HCT116 (cell line): ENCODE measurements at regions not wholly inside any gene's neighbourhood (a gene's known extent, or its start where the extent isn't known, plus 50 kb on each side); places are given as distances from the start of the nearest gene placed in this dataset.

Experiments used
- ATAC-seq: fragments of 200-7000 bp; cut with Tn5 transposase; 2 replicates; pipeline ENCODE4 v1.9.1; 2020; ENCODE audit warnings: mild to moderate bottlenecking, moderate library complexity
- BruUV-seq: library from RNA; stranded (reverse); fragments of 400-500 nt; replicated peaks from 2 replicates; lab custom pipeline; 2021; lab: Mats Ljungman, UMichigan
- CTCF ChIA-PET: fragments of 300-600 bp; sonication (Branson Sonifier 250); formaldehyde crosslinking; loops from one replicate; lab custom pipeline; 2021; ENCODE audit warnings: antibody characterized with exemption; lab: Charles Lee
- POLR2A ChIA-PET: fragments of 300-600, 350-600 bp; sonication (Branson Sonifier 250); formaldehyde crosslinking; loops from one replicate; lab custom pipeline; 2021; ENCODE audit warnings: antibody characterized with exemption; lab: Charles Lee
- RAD21 ChIA-PET, 2 experiments: fragments of 300-600 bp; sonication (Branson Sonifier 250); formaldehyde crosslinking; loops; one replicate each; lab custom pipeline; 2023; ENCODE audit warnings: low total read pairs in 2 of 2; ENCODE audit not compliant: uncharacterized antibody in 2 of 2, unreplicated experiment in 2 of 2, low non-redundant PET in 1 of 2; lab: Charles Lee
- DNase-seq: peaks from one replicate; pipeline ENCODE4 v3.0.0-alpha.2; 2010; ENCODE audit warnings: low read depth, low spot score
- H2AFZ ChIP-seq: fragments of 200-600 bp; shearing (Covaris generic), sonication (generic); 2 replicates; pipeline ENCODE4 v1.6.1; 2017; ENCODE audit warnings: low read depth, mixed run types, mixed read lengths, antibody characterized with exemption, low read length; ENCODE audit not compliant: poor library complexity, severe bottlenecking
- H3K27ac ChIP-seq: 2 replicates; pipeline ENCODE4 v1.5.1; 2012; ENCODE audit warnings: low read depth, low read length
- H3K27me3 ChIP-seq: fragments of 200-600 bp; sonication (generic); 2 replicates; pipeline ENCODE4 v1.6.1; 2016; ENCODE audit warnings: mixed run types, low read length, mixed read lengths; ENCODE audit not compliant: insufficient read depth
- H3K36me3 ChIP-seq, 2 experiments: fragments of 200-500 bp in 1 of 2; fragments of 200-600 bp in 1 of 2; sonication (Bioruptor generic) in 1 of 2; sonication (generic) in 1 of 2; 2 replicates each; pipeline versions ENCODE4 v1.5.1 to v1.6.1; 2014 to 2016; ENCODE audit warnings: low read length in 2 of 2, inconsistent platforms in 1 of 2, mixed read lengths in 1 of 2, mixed run types in 1 of 2; ENCODE audit not compliant: insufficient read depth in 2 of 2, control insufficient read depth in 1 of 2
- H3K4me1 ChIP-seq, 2 experiments: fragments of 200-600 bp in 1 of 2; sonication (generic) in 1 of 2; 2 replicates each; pipeline versions ENCODE4 v1.5.1 to v1.6.1; 2012 to 2017; ENCODE audit warnings: low read length in 2 of 2, inconsistent platforms in 1 of 2, mild to moderate bottlenecking in 1 of 2, mixed read lengths in 1 of 2, mixed run types in 1 of 2, moderate library complexity in 1 of 2; ENCODE audit not compliant: insufficient read depth in 2 of 2, control insufficient read depth in 1 of 2
- H3K4me2 ChIP-seq: fragments of 200-600 bp; sonication (generic); 2 replicates; pipeline ENCODE4 v1.6.1; 2017; ENCODE audit warnings: mixed run types, low read length, mixed read lengths
- H3K4me3 ChIP-seq, 2 experiments: fragments of 200-600 bp in 1 of 2; sonication (generic) in 1 of 2; replicated peaks in 1 of 2; 2 replicates each; pipeline ENCODE4 v1.5.1; 2011 to 2016; ENCODE audit warnings: low read length in 2 of 2, control low read depth in 1 of 2, low read depth in 1 of 2, mild to moderate bottlenecking in 1 of 2, mixed read lengths in 1 of 2, mixed run types in 1 of 2
- H3K79me2 ChIP-seq: fragments of 200-600 bp; sonication (generic); 2 replicates; pipeline ENCODE4 v1.6.1; 2017; ENCODE audit warnings: mild to moderate bottlenecking, mixed run types, low read length, moderate library complexity, mixed read lengths; ENCODE audit not compliant: insufficient read depth
- H3K9ac ChIP-seq: fragments of 200-600 bp; sonication (generic); 2 replicates; pipeline ENCODE4 v1.6.1; 2016; ENCODE audit warnings: low read length, mixed read lengths
- H3K9me2 ChIP-seq: fragments of 200-600 bp; sonication (generic), shearing (Covaris generic); 2 replicates; pipeline ENCODE4 v1.6.1; 2017; ENCODE audit warnings: mixed run types, mild to moderate bottlenecking, moderate library complexity; ENCODE audit not compliant: insufficient read depth
- H3K9me3 ChIP-seq, 2 experiments: fragments of 200-500 bp in 1 of 2; fragments of 200-600 bp in 1 of 2; sonication (Bioruptor generic) in 1 of 2; sonication (generic) in 1 of 2; 2 replicates each; pipeline ENCODE4 v1.6.1; 2014 to 2017; ENCODE audit warnings: low read length in 2 of 2, mixed read lengths in 2 of 2, inconsistent platforms in 1 of 2, low read depth in 1 of 2, mild to moderate bottlenecking in 1 of 2, mixed run types in 1 of 2, moderate library complexity in 1 of 2; ENCODE audit not compliant: control insufficient read depth in 1 of 2, insufficient read depth in 1 of 2
- H4K20me1 ChIP-seq: fragments of 200-600 bp; sonication (generic), shearing (Covaris generic); 2 replicates; pipeline ENCODE4 v1.6.1; 2017; ENCODE audit warnings: mixed run types, mild to moderate bottlenecking, moderate library complexity; ENCODE audit not compliant: insufficient read depth
- CBX3 ChIP-seq: IDR thresholded peaks from 2 replicates; pipeline ENCODE4 v1.6.1; 2012; ENCODE audit warnings: low read depth
- EGR1 ChIP-seq: IDR thresholded peaks from 2 replicates; pipeline ENCODE4 v1.6.1; 2012; ENCODE audit warnings: low read depth
- EZH2phosphoT487 ChIP-seq: fragments of 200-600 bp; IDR thresholded peaks from 2 replicates; pipeline ENCODE4 v1.6.1; 2018; ENCODE audit warnings: antibody characterized with exemption, borderline replicate concordance
- FOSL1 ChIP-seq: IDR thresholded peaks from 2 replicates; pipeline ENCODE4 v1.6.1; 2012; ENCODE audit warnings: low read depth
- POLR2A ChIP-seq: IDR thresholded peaks from 2 replicates; pipeline ENCODE4 v1.7.0; 2011; ENCODE audit warnings: borderline replicate concordance; ENCODE audit not compliant: insufficient read depth, insufficient read length; ENCODE audit errors: extremely low read depth
- YY1 ChIP-seq: IDR thresholded peaks from 2 replicates; pipeline ENCODE4 v1.6.1; 2011; ENCODE audit warnings: low read length, low read depth, moderate library complexity, mild to moderate bottlenecking; ENCODE audit not compliant: insufficient replicate concordance; ENCODE audit errors: extremely low read depth
- intact Hi-C: fragments of 100-400 bp; cut with micrococcal nuclease; formaldehyde crosslinking; loops from 2 replicates; pipeline ENCODE4 v1.10.0; 2022
- TF ChIP-seq, protein P1 (sequence below): IDR thresholded peaks from 2 replicates; pipeline ENCODE4 v1.6.1; 2012

DNA sequence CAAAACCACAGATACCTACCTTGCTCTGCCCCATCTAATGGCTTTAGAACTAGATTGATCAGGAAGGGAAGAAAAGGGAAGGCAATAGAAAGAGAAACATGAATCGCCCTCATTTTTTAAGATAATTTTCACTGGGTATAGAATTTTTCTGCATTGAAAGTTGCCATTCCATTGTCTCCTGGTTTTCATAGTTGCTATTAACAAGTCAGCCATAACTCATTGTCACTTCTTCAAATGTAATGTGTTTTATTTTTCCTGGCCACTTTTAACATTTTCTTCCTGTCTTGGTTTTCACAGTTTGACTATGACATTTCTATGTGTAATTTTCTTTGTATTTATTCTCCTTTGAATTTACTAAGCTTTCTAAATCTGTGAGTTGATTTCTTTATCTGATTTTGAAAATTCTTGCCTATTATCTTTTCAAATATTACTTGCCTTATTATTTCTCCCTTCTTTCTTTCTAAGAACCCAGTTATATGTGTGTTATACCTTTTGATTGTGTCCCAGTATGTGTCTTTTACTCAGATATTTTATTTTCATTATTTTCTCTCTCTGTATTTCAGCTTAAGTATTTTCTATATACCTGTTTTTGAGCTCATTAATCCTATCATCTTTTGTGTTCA is 85.5 kb upstream of the GLI2 start:
- CTCF ChIA-PET, result interaction anchor here (1.2 kb wide), 1 partner anchor 307 kb away, joined by 3 read pairs; no protein-coding TSS in a partner anchor
- DNase-seq, result no peak
- intact Hi-C loops, result no loop called here
- Histone ChIP-seq H3K27me3 (no peaks in the 10 kb centered on the region), H4K20me1 (no peaks in the 10 kb centered on the region), H3K4me2 (no peak overlapping the region), H3K4me1 (peaks cover 0 to 5% of the 10 kb centered on the region in 2 experiments; a peak in 1 of 4 replicates), H3K9me3 (peaks cover 4 to 8% of the 10 kb centered on the region in 2 experiments; a peak in 2 of 4 replicates), H3K36me3 (no peaks in the 10 kb centered on the region), H3K9ac (no peak overlapping the region), H3K27ac (no peak overlapping the region), H2AFZ (no peak overlapping the region), H3K79me2 (no peaks in the 10 kb centered on the region), H3K9me2 (no peaks in the 10 kb centered on the region), H3K4me3 (no peak overlapping the region)
- RAD21 ChIA-PET, result no interaction called here
- POLR2A ChIA-PET, result interaction anchor here (0.7 kb wide), 1 partner anchor 262 kb away, joined by 4 read pairs; no protein-coding TSS in a partner anchor
- BruUV-seq, result no TSS peak
- no peak for ATAC-seq
- TF ChIP-seq CBX3 (peak; percentile 97), POLR2A (no peak)

DNA sequence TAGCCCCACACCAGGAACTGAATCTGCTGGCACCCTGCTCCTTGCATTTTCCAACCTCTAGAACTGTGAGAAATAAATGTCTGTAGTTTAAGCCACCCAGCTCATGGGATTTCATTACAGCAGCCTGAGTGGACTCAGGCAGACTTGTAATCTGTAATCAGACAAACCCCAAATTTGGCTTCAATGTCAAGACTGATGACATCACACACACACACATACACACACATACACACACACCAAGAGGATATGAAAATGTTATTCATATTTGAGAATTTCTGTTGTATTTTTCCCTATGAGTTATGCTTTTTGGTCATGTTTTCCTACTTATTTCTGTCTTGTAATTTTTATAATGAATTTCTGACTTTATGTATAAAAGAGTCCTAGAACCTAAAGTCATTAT is 83.8 kb upstream of the GLI2 start:
- no peak overlapping the region for H2AFZ ChIP-seq
- BruUV-seq, result no TSS peak
- peaks cover 4 to 8% of the 10 kb centered on the region in 2 experiments; a peak in 2 of 4 replicates for H3K9me3 ChIP-seq
- POLR2A ChIA-PET, result no interaction called here
- no peaks in the 10 kb centered on the region for H3K9me2 ChIP-seq
- ATAC-seq, result no peak
- no peaks in the 10 kb centered on the region for H3K79me2 ChIP-seq
- intact Hi-C loops, result no loop called here
- no peaks in the 10 kb centered on the region for H3K36me3 ChIP-seq
- no peak for DNase-seq
- no peak overlapping the region for H3K27ac ChIP-seq
- RAD21 ChIA-PET, result no interaction called here
- H3K9ac ChIP-seq, result no peak overlapping the region
- H3K4me1 ChIP-seq, result peaks cover 0 to 5% of the 10 kb centered on the region in 2 experiments; a peak in 1 of 4 replicates
- no peaks in the 10 kb centered on the region for H3K27me3 ChIP-seq
- TF ChIP-seq EGR1, result no peak
- no peak for TF ChIP-seq EZH2phosphoT487
- TF ChIP-seq, protein P1, sequence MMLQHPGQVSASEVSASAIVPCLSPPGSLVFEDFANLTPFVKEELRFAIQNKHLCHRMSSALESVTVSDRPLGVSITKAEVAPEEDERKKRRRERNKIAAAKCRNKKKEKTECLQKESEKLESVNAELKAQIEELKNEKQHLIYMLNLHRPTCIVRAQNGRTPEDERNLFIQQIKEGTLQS, result no peak
- no peak for TF ChIP-seq FOSL1
- no peak for TF ChIP-seq YY1
- TF ChIP-seq, all 23 proteins: peak for 0
- Histone ChIP-seq H4K20me1 (no peaks in the 10 kb centered on the region), H3K4me3 (no peak overlapping the region), H3K4me2 (no peak overlapping the region)
- CTCF ChIA-PET, result no interaction called here
